MM.1S (cell line): ENCODE measurements at regions not wholly inside any gene's neighbourhood (a gene's known extent, or its start where the extent isn't known, plus 50 kb on each side); places are given as distances from the start of the nearest gene placed in this dataset.

Source experiments
- DNase-seq: peaks from one replicate; pipeline ENCODE4 v3.0.0-alpha.2; 2015
- H2AFZ ChIP-seq: fragments of 300-600 bp; sonication (generic); 2 replicates; pipeline ENCODE4 v1.6.0; 2016; ENCODE audit warnings: antibody characterized with exemption, low read length
- H3F3A ChIP-seq: fragments of 300-600 bp; sonication (generic); 2 replicates; pipeline ENCODE4 v1.6.1; 2016; ENCODE audit warnings: mild to moderate bottlenecking, antibody characterized with exemption, low read length, moderate library complexity, mixed read lengths; ENCODE audit not compliant: insufficient read depth
- H3K27ac ChIP-seq: fragments of 300-600 bp; sonication (generic); 2 replicates; pipeline ENCODE4 v1.5.1; 2016; ENCODE audit warnings: mild to moderate bottlenecking, low read length
- H3K27me3 ChIP-seq: fragments of 300-600 bp; sonication (generic); replicated peaks from 2 replicates; pipeline ENCODE4 v1.6.0; 2016; ENCODE audit warnings: low read length; ENCODE audit not compliant: insufficient read depth
- H3K36me3 ChIP-seq: fragments of 300-600 bp; sonication (generic); replicated peaks from 2 replicates; pipeline ENCODE4 v1.6.1; 2016; ENCODE audit warnings: mild to moderate bottlenecking, low read length, mixed read lengths; ENCODE audit not compliant: insufficient read depth
- H3K4me1 ChIP-seq: fragments of 300-600 bp; sonication (generic); 2 replicates; pipeline ENCODE4 v1.6.1; 2016; ENCODE audit warnings: low read length, mixed read lengths
- H3K4me2 ChIP-seq: fragments of 300-600 bp; sonication (generic); 2 replicates; pipeline ENCODE4 v1.6.0; 2016; ENCODE audit warnings: low read depth, low read length
- H3K4me3 ChIP-seq: fragments of 300-600 bp; sonication (generic); 2 replicates; pipeline ENCODE4 v1.5.1; 2016; ENCODE audit warnings: low read length, mixed read lengths
- H3K79me2 ChIP-seq: fragments of 300-600 bp; sonication (generic); 2 replicates; pipeline ENCODE4 v1.6.1; 2016; ENCODE audit warnings: mixed run types, low read length, mixed read lengths
- H3K9ac ChIP-seq: fragments of 300-600 bp; sonication (generic); 2 replicates; pipeline ENCODE4 v1.6.1; 2016; ENCODE audit warnings: low read length, mixed read lengths
- H3K9me2 ChIP-seq: fragments of 300-600 bp; sonication (generic); replicated peaks from 2 replicates; pipeline ENCODE4 v1.6.1; 2016; ENCODE audit warnings: mild to moderate bottlenecking, low read length, mixed read lengths; ENCODE audit not compliant: insufficient read depth
- H3K9me3 ChIP-seq: fragments of 300-600 bp; sonication (generic); replicated peaks from 2 replicates; pipeline ENCODE4 v1.6.1; 2016; ENCODE audit warnings: mild to moderate bottlenecking, low read length, mixed read lengths; ENCODE audit not compliant: insufficient read depth
- H4K20me1 ChIP-seq: fragments of 300-600 bp; sonication (generic); 2 replicates; pipeline ENCODE4 v1.6.1; 2016; ENCODE audit warnings: mild to moderate bottlenecking, low read length, moderate library complexity, mixed read lengths; ENCODE audit not compliant: insufficient read depth
- CTCF ChIP-seq: fragments of 300-600 bp; sonication (generic); IDR thresholded peaks from 2 replicates; pipeline ENCODE4 v1.5.1; 2016; ENCODE audit warnings: antibody characterized with exemption, low read length, mixed read lengths
- EZH2 ChIP-seq: fragments of 300-600 bp; sonication (generic); optimal IDR thresholded peaks from 2 replicates; pipeline ENCODE3; 2017; ENCODE audit warnings: low read depth, mild to moderate bottlenecking, antibody characterized with exemption, low read length, mixed read lengths
- EZH2phosphoT487 ChIP-seq: fragments of 300-600 bp; sonication (generic); IDR thresholded peaks from 2 replicates; pipeline ENCODE4 v1.6.1; 2018; ENCODE audit warnings: antibody characterized with exemption, low read length

GRCh38 chr12:124720004-124720680 is 143.5 kb downstream of the SCARB1 start:
- Histone ChIP-seq H2AFZ (no peak overlapping the region), H3K4me2 (no peak overlapping the region), H3K9ac (no peak overlapping the region)

GRCh38 chr12:124719231-124719630 is 144.4 kb downstream of the SCARB1 start:
- no peak for DNase-seq

More at GRCh38 chr12:124720004-124720680, 143.5 kb downstream of the SCARB1 start:
- no peaks in the 10 kb centered on the region for H3K9me3 ChIP-seq
- no peaks in the 10 kb centered on the region for H3K4me1 ChIP-seq
- H4K20me1 ChIP-seq, result no peaks in the 10 kb centered on the region
- no peaks in the 10 kb centered on the region for H3F3A ChIP-seq
- H3K36me3 ChIP-seq, result no peaks in the 10 kb centered on the region
- H3K4me3 ChIP-seq, result no peak overlapping the region
- no peak overlapping the region for H3K27ac ChIP-seq
- no peaks in the 10 kb centered on the region for H3K27me3 ChIP-seq
- no peak for DNase-seq
- H3K9me2 ChIP-seq, result no peaks in the 10 kb centered on the region
- H3K79me2 ChIP-seq, result no peaks in the 10 kb centered on the region
- TF ChIP-seq EZH2phosphoT487 (no peak), EZH2 (no peak), CTCF (no peak)

GRCh38 chr12:124718458-124718857 is 145.2 kb downstream of the SCARB1 start:
- H3K9me2 ChIP-seq, result no peaks in the 10 kb centered on the region
- no peaks in the 10 kb centered on the region for H3K36me3 ChIP-seq
- H3K4me1 ChIP-seq, result no peaks in the 10 kb centered on the region
- H3K9ac ChIP-seq, result no peak overlapping the region
- no peaks in the 10 kb centered on the region for H3K79me2 ChIP-seq
- H4K20me1 ChIP-seq, result no peaks in the 10 kb centered on the region
- H3K9me3 ChIP-seq, result no peaks in the 10 kb centered on the region
- H2AFZ ChIP-seq, result no peak overlapping the region
- no peak overlapping the region for H3K4me3 ChIP-seq
- no peak overlapping the region for H3K4me2 ChIP-seq
- H3K27me3 ChIP-seq, result no peaks in the 10 kb centered on the region
- no peaks in the 10 kb centered on the region for H3F3A ChIP-seq
- TF ChIP-seq EZH2 (no peak), CTCF (no peak), EZH2phosphoT487 (no peak)
- H3K27ac ChIP-seq, result no peak overlapping the region
- no peak for DNase-seq

More at GRCh38 chr12:124719231-124719630, 144.4 kb downstream of the SCARB1 start:
- no peaks in the 10 kb centered on the region for H3K79me2 ChIP-seq
- H3F3A ChIP-seq, result no peaks in the 10 kb centered on the region
- no peaks in the 10 kb centered on the region for H3K9me3 ChIP-seq
- TF ChIP-seq EZH2phosphoT487, result no peak
- TF ChIP-seq EZH2, result no peak
- TF ChIP-seq CTCF, result no peak
- no peaks in the 10 kb centered on the region for H3K4me1 ChIP-seq
- H3K27me3 ChIP-seq, result no peaks in the 10 kb centered on the region
- H3K4me2 ChIP-seq, result no peak overlapping the region
- no peak overlapping the region for H3K4me3 ChIP-seq
- H3K9me2 ChIP-seq, result no peaks in the 10 kb centered on the region
- H4K20me1 ChIP-seq, result no peaks in the 10 kb centered on the region
- H2AFZ ChIP-seq, result no peak overlapping the region
- H3K36me3 ChIP-seq, result no peaks in the 10 kb centered on the region
- H3K27ac ChIP-seq, result no peak overlapping the region
- no peak overlapping the region for H3K9ac ChIP-seq
